Liver (tissue), 9 donors: ENCODE measurements at regions not wholly inside any gene's neighbourhood (a gene's known extent, or its start where the extent isn't known, plus 50 kb on each side); places are given as distances from the start of the nearest gene placed in this dataset. TPM values are rescaled to one million over a fixed set of nuclear protein-coding genes. Genes with fewer than 3 reads are reported as not detected.

Experiments used
- DNase-seq: peaks from one replicate; pipeline ENCODE4 v3.0.0-alpha.2; 2017; ENCODE audit warnings: low spot score
- H3K27ac ChIP-seq, 2 donors: one replicate each; pipeline ENCODE4 v1.7.0; 2013; ENCODE audit warnings: inconsistent platforms in 2 of 2, low read length in 2 of 2, control low read depth in 1 of 2, low read depth in 1 of 2, mild to moderate bottlenecking in 1 of 2
- H3K27me3 ChIP-seq, 4 donors: one replicate each; pipeline versions ENCODE4 v1.6.1 to v1.7.0; 2013; ENCODE audit warnings: low read length in 3 of 4, inconsistent platforms in 1 of 4, mild to moderate bottlenecking in 1 of 4, moderate library complexity in 1 of 4; ENCODE audit not compliant: control insufficient read depth in 4 of 4, insufficient read depth in 4 of 4
- H3K36me3 ChIP-seq, 4 donors: one replicate each; pipeline versions ENCODE4 v1.6.1 to v1.7.0; 2013; ENCODE audit warnings: low read length in 3 of 4, mild to moderate bottlenecking in 3 of 4, low read depth in 1 of 4, moderate library complexity in 1 of 4; ENCODE audit not compliant: control insufficient read depth in 4 of 4, insufficient read depth in 3 of 4
- H3K4me1 ChIP-seq, 4 donors: one replicate each; pipeline versions ENCODE4 v1.6.1 to v1.7.0; 2013; ENCODE audit warnings: low read length in 3 of 4, mild to moderate bottlenecking in 3 of 4, moderate library complexity in 1 of 4; ENCODE audit not compliant: control insufficient read depth in 4 of 4, insufficient read depth in 4 of 4
- H3K4me3 ChIP-seq, 3 donors: one replicate each; pipeline versions ENCODE4 v1.6.1 to v1.7.0; 2013; ENCODE audit warnings: low read length in 3 of 3, control low read depth in 1 of 3, low read depth in 1 of 3, mild to moderate bottlenecking in 1 of 3
- H3K9ac ChIP-seq, 2 donors: one replicate each; pipeline ENCODE4 v1.7.0; 2013; ENCODE audit warnings: low read length in 2 of 2, mild to moderate bottlenecking in 2 of 2, moderate library complexity in 2 of 2, control low read depth in 1 of 2, low read depth in 1 of 2
- H3K9me3 ChIP-seq, 4 donors: one replicate each; pipeline versions ENCODE4 v1.6.1 to v1.7.0; 2013; ENCODE audit warnings: low read length in 3 of 4; ENCODE audit not compliant: control insufficient read depth in 4 of 4
- EGR1 ChIP-seq, 2 donors: IDR thresholded peaks; 2 replicates each; pipeline ENCODE4 v1.6.1; 2016 to 2018; ENCODE audit warnings: antibody characterized with exemption in 2 of 2, low read depth in 2 of 2
- FOXA1 ChIP-seq: IDR thresholded peaks from 2 replicates; pipeline ENCODE4 v1.6.1; 2016; ENCODE audit warnings: antibody characterized with exemption
- FOXA2 ChIP-seq: IDR thresholded peaks from 2 replicates; pipeline ENCODE4 v1.6.1; 2016; ENCODE audit warnings: antibody characterized with exemption
- GABPA ChIP-seq, 2 donors: IDR thresholded peaks in 1 of 2; conservative IDR thresholded peaks in 1 of 2; 2 replicates each; pipeline ENCODE4 v1.6.1; 2016; ENCODE audit warnings: antibody characterized with exemption in 2 of 2, mild to moderate bottlenecking in 1 of 2, moderate library complexity in 1 of 2
- HNF4A ChIP-seq, 2 donors: conservative IDR thresholded peaks; 2 replicates each; pipeline ENCODE4 v1.6.1; 2016; ENCODE audit warnings: antibody characterized with exemption in 2 of 2, mild to moderate bottlenecking in 2 of 2
- HNF4G ChIP-seq: IDR thresholded peaks from 2 replicates; pipeline ENCODE4 v1.6.1; 2016; ENCODE audit warnings: antibody characterized with exemption
- JUND ChIP-seq, 2 donors: IDR thresholded peaks; 2 replicates each; pipeline ENCODE4 v1.6.1; 2016; ENCODE audit warnings: antibody characterized with exemption in 2 of 2
- NR2F2 ChIP-seq: IDR thresholded peaks from 2 replicates; pipeline ENCODE4 v1.6.1; 2016; ENCODE audit warnings: antibody characterized with exemption
- RAD21 ChIP-seq, 2 donors: IDR thresholded peaks; 2 replicates each; pipeline ENCODE4 v1.6.1; 2016; ENCODE audit warnings: antibody characterized with exemption in 2 of 2, mild to moderate bottlenecking in 2 of 2
- REST ChIP-seq: IDR thresholded peaks from 2 replicates; pipeline ENCODE4 v1.6.1; 2016; ENCODE audit warnings: antibody characterized with exemption, mild to moderate bottlenecking
- RXRA ChIP-seq, 2 donors: IDR thresholded peaks; 2 replicates each; pipeline ENCODE4 v1.6.1; 2017 to 2018; ENCODE audit warnings: antibody characterized with exemption in 2 of 2, mild to moderate bottlenecking in 1 of 2
- SP1 ChIP-seq: IDR thresholded peaks from 2 replicates; pipeline ENCODE4 v1.6.1; 2018; ENCODE audit warnings: antibody characterized with exemption, mild to moderate bottlenecking
- TAF1 ChIP-seq: conservative IDR thresholded peaks from 2 replicates; pipeline ENCODE4 v1.6.1; 2016; ENCODE audit warnings: antibody characterized with exemption, mild to moderate bottlenecking
- YY1 ChIP-seq: IDR thresholded peaks from 2 replicates; pipeline ENCODE4 v1.6.1; 2016; ENCODE audit warnings: antibody characterized with exemption, mild to moderate bottlenecking
- ZBTB33 ChIP-seq: IDR thresholded peaks from 2 replicates; pipeline ENCODE4 v1.6.1; 2016; ENCODE audit warnings: antibody characterized with exemption
- WGBS: extraction: QIAGEN DNeasy Blood & Tissue Kit; methylation state at CpG from one replicate; pipeline ENCODE4 v1.1.7; 2013; 5-methylcytosine and 5-hydroxymethylcytosine counted together
- small RNA-seq: library from RNA; depleted of rRNA; stranded (forward); fragments of <200 nt; gene quantifications from one replicate; pipeline ENCODE3, GENCODE V24; 2014
- TF ChIP-seq, protein P1 (sequence below): IDR thresholded peaks from 2 replicates; pipeline ENCODE4 v1.6.1; 2016; ENCODE audit warnings: antibody characterized with exemption
- TF ChIP-seq, protein P2 (sequence below): fragments of 150-350 bp; IDR thresholded peaks from 2 replicates; pipeline ENCODE4 v1.5.1; 2017; ENCODE audit warnings: improper control_type of control experiment, low read depth, low read length; ENCODE audit not compliant: missing input control
- TF ChIP-seq, protein P3 (sequence below): IDR thresholded peaks from 2 replicates; pipeline ENCODE4 v1.6.1; 2016; ENCODE audit warnings: antibody characterized with exemption
- donor health status: healthy.
- donor health status: healthy.
- donor health status: healthy.
- donor health status: healthy.
- donor health status: healthy.

GRCh38 chr14:25101276-25101675 lies 51.3 kb upstream of the STXBP6 start:
- Histone ChIP-seq H3K36me3 (no peaks in the 10 kb centered on the region), H3K4me1 (no peaks in the 10 kb centered on the region), H3K9me3 (no peaks in the 10 kb centered on the region), H3K9ac (no peak overlapping the region), H3K27me3 (no peaks in the 10 kb centered on the region), H3K27ac (no peak overlapping the region), H3K4me3 (no peak overlapping the region)
- 89% methylated on average over 2 of the region's 2 CpGs for WGBS
- DNase-seq = no peak
- TF ChIP-seq JUND (IDR thresholded peaks at IDR 0.05) = no peak
- TF ChIP-seq NR2F2 = no peak
- no peak for TF ChIP-seq REST
- TF ChIP-seq RAD21 (IDR thresholded peaks at IDR 0.05) = no peak
- TF ChIP-seq FOXA1 = no peak
- no peak for TF ChIP-seq FOXA2
- no peak for TF ChIP-seq SP1
- TF ChIP-seq RXRA (IDR thresholded peaks at IDR 0.05) = no peak
- TF ChIP-seq YY1 = no peak
- no peak for TF ChIP-seq TAF1
- TF ChIP-seq ZBTB33 = no peak
- TF ChIP-seq GABPA (IDR thresholded peaks at IDR 0.05 in 1 of 2, conservative IDR thresholded peaks at IDR 0.05 in 1 of 2) = no peak
- no peak for TF ChIP-seq EGR1 (IDR thresholded peaks at IDR 0.05; ENCODE audit: low read depth in 2 of 2)
- TF ChIP-seq HNF4G = no peak
- TF ChIP-seq, protein P1, sequence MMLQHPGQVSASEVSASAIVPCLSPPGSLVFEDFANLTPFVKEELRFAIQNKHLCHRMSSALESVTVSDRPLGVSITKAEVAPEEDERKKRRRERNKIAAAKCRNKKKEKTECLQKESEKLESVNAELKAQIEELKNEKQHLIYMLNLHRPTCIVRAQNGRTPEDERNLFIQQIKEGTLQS = no peak
- TF ChIP-seq HNF4A (conservative IDR thresholded peaks at IDR 0.05) = no peak
- TF ChIP-seq, protein P2, sequence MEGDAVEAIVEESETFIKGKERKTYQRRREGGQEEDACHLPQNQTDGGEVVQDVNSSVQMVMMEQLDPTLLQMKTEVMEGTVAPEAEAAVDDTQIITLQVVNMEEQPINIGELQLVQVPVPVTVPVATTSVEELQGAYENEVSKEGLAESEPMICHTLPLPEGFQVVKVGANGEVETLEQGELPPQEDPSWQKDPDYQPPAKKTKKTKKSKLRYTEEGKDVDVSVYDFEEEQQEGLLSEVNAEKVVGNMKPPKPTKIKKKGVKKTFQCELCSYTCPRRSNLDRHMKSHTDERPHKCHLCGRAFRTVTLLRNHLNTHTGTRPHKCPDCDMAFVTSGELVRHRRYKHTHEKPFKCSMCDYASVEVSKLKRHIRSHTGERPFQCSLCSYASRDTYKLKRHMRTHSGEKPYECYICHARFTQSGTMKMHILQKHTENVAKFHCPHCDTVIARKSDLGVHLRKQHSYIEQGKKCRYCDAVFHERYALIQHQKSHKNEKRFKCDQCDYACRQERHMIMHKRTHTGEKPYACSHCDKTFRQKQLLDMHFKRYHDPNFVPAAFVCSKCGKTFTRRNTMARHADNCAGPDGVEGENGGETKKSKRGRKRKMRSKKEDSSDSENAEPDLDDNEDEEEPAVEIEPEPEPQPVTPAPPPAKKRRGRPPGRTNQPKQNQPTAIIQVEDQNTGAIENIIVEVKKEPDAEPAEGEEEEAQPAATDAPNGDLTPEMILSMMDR = no peak
- TF ChIP-seq, protein P3, sequence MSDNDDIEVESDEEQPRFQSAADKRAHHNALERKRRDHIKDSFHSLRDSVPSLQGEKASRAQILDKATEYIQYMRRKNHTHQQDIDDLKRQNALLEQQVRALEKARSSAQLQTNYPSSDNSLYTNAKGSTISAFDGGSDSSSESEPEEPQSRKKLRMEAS = no peak

Small RNAs in the stretch of these regions (small RNA-seq; reads per million reads assigned to genes)
- not detected for gene HMGN2P6
